ENCODE measurements at regions not wholly inside any gene's neighbourhood (a gene's known extent, or its start where the extent isn't known, plus 50 kb on each side); places are given as distances from the start of the nearest gene placed in this dataset.

DNA sequence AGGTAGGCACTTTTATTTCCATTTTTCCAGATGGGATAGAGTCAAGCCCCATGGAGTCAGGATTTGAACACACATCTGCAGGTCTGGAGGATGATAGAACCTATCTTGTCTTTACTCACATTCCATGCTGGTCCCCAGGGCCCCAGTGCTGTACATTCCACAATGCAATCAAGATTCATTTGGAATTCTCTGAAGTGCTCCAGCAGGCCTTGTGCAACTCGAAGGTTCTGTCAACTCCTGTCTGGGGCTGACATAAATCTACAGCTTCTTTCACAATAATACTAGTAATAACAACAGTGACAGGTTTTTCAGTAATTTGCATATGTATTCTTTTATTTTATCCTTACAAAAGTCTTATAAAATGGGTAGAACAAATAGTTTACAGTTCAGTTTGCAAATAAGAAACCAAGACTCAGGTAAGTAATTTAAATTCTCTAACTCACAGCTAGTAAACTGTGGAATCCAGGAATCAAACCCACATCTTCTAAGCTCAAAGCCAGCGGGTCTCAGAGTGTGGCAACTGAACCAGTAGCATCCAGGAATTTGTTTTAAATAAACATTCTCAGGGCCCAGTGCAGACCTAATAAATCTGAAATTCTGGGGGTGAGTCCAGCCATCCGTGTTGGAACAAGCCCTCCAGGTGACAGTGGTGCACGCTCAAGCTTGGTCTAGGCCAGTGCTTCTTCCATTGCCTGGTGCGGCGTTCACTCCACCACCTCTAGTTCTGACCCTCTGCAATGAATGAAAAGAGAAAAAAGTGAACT lies 137.0 kb upstream of the TNFAIP3 start:
- no peaks in the 10 kb centered on the region for H3K27me3 ChIP-seq (replicated peaks in 1 of 2; ENCODE audit: control insufficient read depth in 2 of 2, insufficient read depth in 2 of 2, low read length in 1 of 2)
- H3K9me3 ChIP-seq (replicated peaks; ENCODE audit: control insufficient read depth, insufficient read depth, low read length), result no peaks in the 10 kb centered on the region; the same call in 2 of the 3 replicates
- no peak for ATAC-seq
- BruUV-seq (replicated peaks), result no TSS peak
- no peak overlapping the region for H3K9ac ChIP-seq (ENCODE audit: control insufficient read depth, insufficient read depth, low read length)
- H3K79me2 ChIP-seq (ENCODE audit: control insufficient read depth, insufficient read depth, low read length), result no peaks in the 10 kb centered on the region
- H3K4me2 ChIP-seq (ENCODE audit: control insufficient read depth, insufficient read depth), result no peak overlapping the region
- ChIA-PET SMC1A (ENCODE audit: uncharacterized antibody, unreplicated experiment) (interaction anchor here (0.7 to 2.2 kb wide), 4 partner anchors 14 to 95 kb away, joined by 3 to 11 read pairs (median 4); no protein-coding TSS in a partner anchor), CTCF (no interaction called here), POLR2A (interaction anchor here (1.8 to 1.9 kb wide), 2 partner anchors 9 to 11 kb away, joined by 4 read pairs; no protein-coding TSS in a partner anchor), RAD21 (ENCODE audit: unreplicated experiment) (interaction anchor here (0.7 kb wide), 1 partner anchor 70 kb away, joined by 3 read pairs; no protein-coding TSS in a partner anchor)
- H3K4me1 ChIP-seq (ENCODE audit: control insufficient read depth, insufficient read depth, low read length), result no peaks in the 10 kb centered on the region
- 79% methylated on average over 6 of the region's 6 CpGs for WGBS (ENCODE audit: insufficient coverage, insufficient replicate concordance, low lambda C conversion rate, missing lambda C conversion rate)
- intact Hi-C loops (cut with micrococcal nuclease; ENCODE audit: unreplicated experiment), result no loop called here
- no peak overlapping the region for H2AFZ ChIP-seq (ENCODE audit: control insufficient read depth, low read depth, low read length)
- no peak overlapping the region for H3K4me3 ChIP-seq
- DNase-seq (ENCODE audit: low read depth, low spot score), result no peak
- no peaks in the 10 kb centered on the region for H4K20me1 ChIP-seq (ENCODE audit: control insufficient read depth, insufficient read depth)
- TF ChIP-seq MYC (IDR thresholded peaks at IDR 0.05; ENCODE audit: insufficient read depth, insufficient read length, insufficient replicate concordance, low read length, severe bottlenecking), result no peak
- TF ChIP-seq ASH2L (IDR thresholded peaks at IDR 0.05; ENCODE audit: borderline replicate concordance, low read depth), result no peak
- TF ChIP-seq CBX3 (IDR thresholded peaks at IDR 0.05; ENCODE audit: borderline replicate concordance, low read depth), result no peak
- no peak for TF ChIP-seq ZNF274 (IDR thresholded peaks at IDR 0.05; ENCODE audit: insufficient read depth, insufficient read length)
- no peak for TF ChIP-seq POLR2AphosphoS5 (IDR thresholded peaks at IDR 0.05; ENCODE audit: low read length)
- TF ChIP-seq USF2 (IDR thresholded peaks at IDR 0.05; ENCODE audit: borderline replicate concordance, low read depth, low read length), result no peak
- TF ChIP-seq BMI1 (IDR thresholded peaks at IDR 0.05; ENCODE audit: borderline replicate concordance), result no peak
- no peak for TF ChIP-seq LARP7 (IDR thresholded peaks at IDR 0.05)
- no peak for TF ChIP-seq YBX1 (IDR thresholded peaks at IDR 0.05)
- no peak for TF ChIP-seq JUNB (IDR thresholded peaks at IDR 0.05)
- no peak for TF ChIP-seq ZBTB40 (IDR thresholded peaks at IDR 0.05; ENCODE audit: borderline replicate concordance)
- TF ChIP-seq NR2C2 (IDR thresholded peaks at IDR 0.05; ENCODE audit: borderline replicate concordance, control insufficient read depth, insufficient read length, low read depth), result no peak
- TF ChIP-seq PRDM15 (CRISPR knock-in tag; IDR thresholded peaks at IDR 0.05), result no peak
- TF ChIP-seq TARDBP (IDR thresholded peaks at IDR 0.05; ENCODE audit: borderline replicate concordance), result no peak
- TF ChIP-seq EP300 (IDR thresholded peaks at IDR 0.05; ENCODE audit: borderline replicate concordance in 1 of 2, control insufficient read depth in 1 of 2, low read depth in 2 of 2, low read length in 2 of 2), result no peak
- TF ChIP-seq HDAC2 (IDR thresholded peaks at IDR 0.05), result no peak
- no peak overlapping the region for H3K27ac ChIP-seq (ENCODE audit: control insufficient read depth, insufficient read depth)
- no peaks in the 10 kb centered on the region for H3K36me3 ChIP-seq (ENCODE audit: control insufficient read depth in 2 of 2, insufficient read depth in 2 of 2, low read length in 1 of 2)
- in situ Hi-C loops (cut with MboI), result no loop called here
- FAIRE-seq, result no peak
